Central memory CD8-positive, alpha-beta T cell (primary cell): ENCODE measurements at regions not wholly inside any gene's neighbourhood (a gene's known extent, or its start where the extent isn't known, plus 50 kb on each side); places are given as distances from the start of the nearest gene placed in this dataset.

Source experiments
- ATAC-seq: fragments of 150-1000 bp; cut with Tn5 transposase; replicated peaks from 2 replicates; pipeline ENCODE4 v1.10.0; 2022; ENCODE audit warnings: mild to moderate bottlenecking, moderate FRiP score, moderate number of reproducible peaks; ENCODE audit not compliant: poor library complexity, severe bottlenecking; ENCODE audit errors: extremely low read depth
- DNase-seq, 2 donors: peaks; one replicate each; pipeline ENCODE4 v3.0.0; 2021; ENCODE audit warnings: low spot score in 2 of 2
- H3K27ac Mint-ChIP-seq: one replicate; pipeline ENCODE4 v1.8.0; 2022; ENCODE audit warnings: low read depth, mild to moderate bottlenecking, moderate library complexity, mixed read lengths
- H3K27me3 Mint-ChIP-seq: one replicate; pipeline ENCODE4 v1.8.0; 2022; ENCODE audit warnings: mixed read lengths
- H3K36me3 Mint-ChIP-seq: one replicate; pipeline ENCODE4 v1.8.0; 2022; ENCODE audit warnings: mild to moderate bottlenecking, moderate library complexity, mixed read lengths; ENCODE audit not compliant: insufficient read depth
- H3K4me1 Mint-ChIP-seq: one replicate; pipeline ENCODE4 v1.8.0; 2022; ENCODE audit warnings: mixed read lengths
- H3K4me3 Mint-ChIP-seq: one replicate; pipeline ENCODE4 v1.8.0; 2022; ENCODE audit warnings: mild to moderate bottlenecking, moderate library complexity, mixed read lengths
- H3K9me3 Mint-ChIP-seq: one replicate; pipeline ENCODE4 v1.8.0; 2022; ENCODE audit warnings: mixed read lengths

GRCh38 chr9:87267251-87268070 lies 230.2 kb upstream of the DAPK1 start:
- H3K9me3 Mint-ChIP-seq = no peaks in the 10 kb centered on the region
- peaks cover 28% of the 10 kb centered on the region for H3K27me3 Mint-ChIP-seq
- H3K4me1 Mint-ChIP-seq = peaks cover 21% of the 10 kb centered on the region
- DNase-seq (no peak), ATAC-seq (no peak)
- peaks cover 3% of the 10 kb centered on the region for H3K36me3 Mint-ChIP-seq
- no peak overlapping the region for H3K4me3 Mint-ChIP-seq
- H3K27ac Mint-ChIP-seq = no peak overlapping the region

GRCh38 chr9:87269296-87270176 lies 228.1 kb upstream of the DAPK1 start:
- peaks cover 32% of the 10 kb centered on the region for H3K4me1 Mint-ChIP-seq
- peaks cover 3% of the 10 kb centered on the region for H3K36me3 Mint-ChIP-seq
- no peaks in the 10 kb centered on the region for H3K9me3 Mint-ChIP-seq
- DNase-seq (no peak), ATAC-seq (no peak)
- H3K4me3 Mint-ChIP-seq = no peak overlapping the region
- peaks cover 42% of the 10 kb centered on the region for H3K27me3 Mint-ChIP-seq
- H3K27ac Mint-ChIP-seq = no peak overlapping the region

DNA sequence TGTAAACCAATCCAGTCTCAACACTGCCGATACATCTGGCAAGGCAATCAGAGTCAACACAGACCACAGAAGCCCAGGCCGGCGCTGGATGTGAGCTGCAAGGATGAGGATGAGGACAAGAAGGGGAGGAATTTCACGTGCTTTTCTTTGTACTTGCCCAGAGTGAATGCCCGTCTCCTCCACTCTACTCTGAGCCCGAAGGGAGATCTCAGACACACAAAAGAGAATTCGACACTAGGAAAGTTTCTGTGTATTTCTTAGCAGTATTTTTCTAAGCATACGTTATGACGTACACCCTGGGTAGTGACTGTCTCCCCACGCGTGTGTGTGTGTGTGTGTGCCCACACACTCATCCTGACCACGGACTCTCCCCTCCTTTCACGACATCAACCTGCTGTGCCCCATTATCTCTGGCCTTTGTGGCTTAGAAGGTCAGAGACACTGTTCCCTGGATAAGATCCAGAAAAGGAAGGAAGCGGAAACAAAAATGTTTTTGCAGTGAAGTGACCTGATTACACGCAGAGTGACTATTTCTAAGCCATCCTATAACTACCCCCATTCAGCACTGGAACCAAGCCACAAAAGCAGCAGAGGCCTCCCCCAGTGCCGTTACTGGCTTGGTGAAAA lies 227.3 kb upstream of the DAPK1 start:
- Mint-ChIP-seq H3K9me3 (no peaks in the 10 kb centered on the region), H3K4me1 (peaks cover 37% of the 10 kb centered on the region), H3K36me3 (peaks cover 3% of the 10 kb centered on the region), H3K27ac (no peak overlapping the region), H3K4me3 (no peak overlapping the region), H3K27me3 (peaks cover 48% of the 10 kb centered on the region)
- DNase-seq (no peak), ATAC-seq (no peak)

DNA sequence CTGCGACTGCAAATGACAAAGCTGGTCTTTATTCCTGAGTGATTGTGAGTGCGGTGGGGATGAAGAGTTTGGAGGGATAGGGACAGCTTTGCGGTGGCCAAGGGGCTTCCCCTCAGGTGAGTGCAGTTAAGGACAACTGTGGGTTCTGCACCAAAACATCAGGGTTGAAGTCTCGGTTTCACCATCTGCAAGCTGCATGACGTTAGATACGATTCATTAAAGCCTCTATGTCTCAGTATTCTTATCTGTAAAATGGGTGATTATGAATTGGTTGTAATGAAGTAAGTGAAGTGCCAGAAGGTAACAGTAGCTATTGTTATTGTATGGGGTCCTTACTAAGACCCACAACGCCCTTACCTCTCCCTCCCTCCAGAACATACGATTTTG lies 226.8 kb upstream of the DAPK1 start:
- Mint-ChIP-seq H3K9me3 (no peaks in the 10 kb centered on the region), H3K4me3 (no peak overlapping the region), H3K36me3 (peaks cover 3% of the 10 kb centered on the region), H3K27me3 (peaks cover 48% of the 10 kb centered on the region), H3K4me1 (peaks cover 40% of the 10 kb centered on the region), H3K27ac (no peak overlapping the region)
- no peak for DNase-seq
- no peak for ATAC-seq

DNA sequence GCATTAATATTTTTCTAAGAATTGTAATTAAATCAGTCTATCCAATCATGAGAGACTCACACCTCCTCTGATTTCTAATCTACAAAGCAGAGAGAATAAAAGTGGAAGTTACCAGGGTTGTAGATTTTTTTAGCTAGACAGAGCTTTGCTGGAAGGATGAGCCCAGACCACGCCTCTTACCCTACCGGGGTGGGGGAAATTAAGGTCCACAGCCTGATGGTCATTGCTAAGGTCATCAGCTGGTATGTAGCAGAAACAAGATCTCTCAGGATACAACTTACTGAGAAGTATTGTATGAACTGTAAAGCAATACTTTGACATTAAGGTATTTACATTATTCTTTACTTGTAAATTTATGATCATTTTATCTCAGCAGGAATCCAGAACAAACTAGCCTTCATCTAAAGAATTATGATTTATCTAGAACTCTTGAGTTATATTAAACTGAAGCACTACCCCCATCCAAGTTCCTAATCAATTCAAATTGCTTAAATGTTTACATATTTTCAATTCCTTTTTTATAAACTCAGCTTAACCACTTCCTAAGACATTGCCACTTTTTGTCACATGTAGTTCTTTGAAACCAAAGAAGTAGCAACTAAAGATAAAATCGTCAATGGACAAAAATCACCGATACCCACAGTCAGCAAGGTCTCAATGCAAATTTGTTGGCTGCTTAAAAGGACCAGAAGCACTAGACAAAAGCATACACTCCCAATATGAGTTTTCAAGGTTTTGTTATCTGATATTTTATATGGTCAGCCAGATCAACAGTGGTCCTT lies 225.8 kb upstream of the DAPK1 start:
- H3K9me3 Mint-ChIP-seq = no peaks in the 10 kb centered on the region
- peak overlapping the region; percentile 44 for H3K4me3 Mint-ChIP-seq

GRCh38 chr9:87275047-87275725 lies 222.5 kb upstream of the DAPK1 start:
- Mint-ChIP-seq H3K4me1 (peaks cover 71% of the 10 kb centered on the region), H3K27me3 (peaks cover 42% of the 10 kb centered on the region), H3K27ac (no peak overlapping the region), H3K36me3 (peaks cover 10% of the 10 kb centered on the region), H3K4me3 (peak overlapping the region; percentile 1), H3K9me3 (no peaks in the 10 kb centered on the region)
- DNase-seq (no peak), ATAC-seq (no peak)

More for the DNA sequence above, 225.8 kb upstream of the DAPK1 start:
- H3K27ac Mint-ChIP-seq = no peak overlapping the region
- DNase-seq (no peak), ATAC-seq (peak; percentile 5)
- peaks cover 48% of the 10 kb centered on the region for H3K27me3 Mint-ChIP-seq
- peaks cover 48% of the 10 kb centered on the region for H3K4me1 Mint-ChIP-seq
- H3K36me3 Mint-ChIP-seq = peaks cover 7% of the 10 kb centered on the region

- Mint-ChIP-seq H3K27me3 (peaks cover 30% of the 10 kb centered on the region), H3K4me3 (peak overlapping the region; percentile 70), H3K36me3 (peaks cover 10% of the 10 kb centered on the region), H3K4me1 (peaks cover 61% of the 10 kb centered on the region), H3K27ac (no peak overlapping the region), H3K9me3 (no peaks in the 10 kb centered on the region)
- DNase-seq (peak in 1 of 2 donors; percentile 18), ATAC-seq (peak; percentile 63)
Observed at GRCh38 chr9:87276327-87276841, 221.3 kb upstream of the DAPK1 start.

GRCh38 chr9:87276851-87277261 lies 220.8 kb upstream of the DAPK1 start:
- Mint-ChIP-seq H3K27ac (no peak overlapping the region), H3K4me1 (peaks cover 56% of the 10 kb centered on the region), H3K4me3 (peak overlapping the region; percentile 70), H3K27me3 (peaks cover 27% of the 10 kb centered on the region), H3K36me3 (peaks cover 9% of the 10 kb centered on the region), H3K9me3 (no peaks in the 10 kb centered on the region)
- peak; percentile 80 for ATAC-seq
- DNase-seq = peak in 1 of 2 donors; percentile 32

DNA sequence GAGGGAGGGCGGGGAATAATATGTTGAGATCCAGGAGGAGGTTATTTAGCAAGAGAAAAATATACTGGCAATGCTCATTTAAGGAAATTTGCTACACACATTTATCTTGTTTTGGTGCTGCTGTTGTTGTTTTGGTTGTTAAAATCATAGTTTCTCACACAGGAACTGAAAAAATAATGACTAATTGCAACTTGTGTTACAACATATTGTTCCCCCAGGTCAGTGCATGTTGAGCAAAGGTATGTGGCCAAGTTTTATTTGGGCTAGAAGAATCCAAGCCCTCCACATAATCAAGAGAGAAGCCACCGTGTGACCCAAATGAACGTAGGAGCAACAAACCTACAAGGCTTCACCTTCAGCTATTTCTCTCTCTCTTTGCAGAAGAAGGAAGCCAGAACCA lies 220.3 kb upstream of the DAPK1 start:
- Mint-ChIP-seq H3K4me3 (peak overlapping the region; percentile 70), H3K9me3 (no peaks in the 10 kb centered on the region), H3K27me3 (peaks cover 22% of the 10 kb centered on the region), H3K4me1 (peaks cover 51% of the 10 kb centered on the region), H3K36me3 (peaks cover 7% of the 10 kb centered on the region), H3K27ac (no peak overlapping the region)
- DNase-seq = no peak
- no peak for ATAC-seq

DNA sequence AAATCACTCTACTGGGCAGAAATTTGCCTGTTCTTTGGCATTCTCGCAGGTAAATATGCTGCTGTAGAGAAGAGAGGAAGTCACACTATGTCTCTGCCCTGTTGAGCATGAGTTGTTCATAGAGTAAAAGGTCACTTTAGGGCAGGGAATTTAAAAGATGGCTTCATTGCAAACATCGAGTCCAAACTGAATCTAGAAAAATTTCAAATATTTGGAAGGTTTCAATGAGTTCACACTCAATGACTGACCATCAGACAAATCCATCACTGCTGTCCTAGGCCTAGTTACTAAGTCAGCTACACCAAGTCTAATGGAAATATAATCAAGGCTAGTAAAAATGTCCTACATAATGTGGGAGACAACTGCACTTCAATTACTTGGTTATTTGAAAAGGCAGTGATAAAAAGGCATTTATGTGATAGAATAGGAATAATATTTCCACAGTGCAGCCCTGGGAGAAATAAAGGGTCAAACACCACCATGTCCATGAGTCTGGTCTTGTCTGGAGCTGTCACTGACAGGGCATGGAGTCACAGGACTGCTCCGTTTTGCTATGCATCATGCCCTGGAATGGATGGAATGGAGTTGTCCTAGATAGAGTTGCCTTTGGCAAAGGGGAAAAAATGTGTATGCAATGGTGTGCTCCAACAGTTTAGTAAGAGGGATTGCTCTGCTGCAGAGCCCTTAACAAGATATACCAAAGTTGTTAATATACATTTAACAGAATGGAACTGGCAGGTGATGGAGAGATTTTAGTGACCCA lies 218.5 kb upstream of the DAPK1 start:
- H3K4me3 Mint-ChIP-seq = no peak overlapping the region
- peaks cover 22% of the 10 kb centered on the region for H3K27me3 Mint-ChIP-seq
- H3K4me1 Mint-ChIP-seq = peaks cover 39% of the 10 kb centered on the region
- ATAC-seq = no peak
- no peak overlapping the region for H3K27ac Mint-ChIP-seq
- no peak for DNase-seq
- no peaks in the 10 kb centered on the region for H3K9me3 Mint-ChIP-seq
- peaks cover 7% of the 10 kb centered on the region for H3K36me3 Mint-ChIP-seq

DNA sequence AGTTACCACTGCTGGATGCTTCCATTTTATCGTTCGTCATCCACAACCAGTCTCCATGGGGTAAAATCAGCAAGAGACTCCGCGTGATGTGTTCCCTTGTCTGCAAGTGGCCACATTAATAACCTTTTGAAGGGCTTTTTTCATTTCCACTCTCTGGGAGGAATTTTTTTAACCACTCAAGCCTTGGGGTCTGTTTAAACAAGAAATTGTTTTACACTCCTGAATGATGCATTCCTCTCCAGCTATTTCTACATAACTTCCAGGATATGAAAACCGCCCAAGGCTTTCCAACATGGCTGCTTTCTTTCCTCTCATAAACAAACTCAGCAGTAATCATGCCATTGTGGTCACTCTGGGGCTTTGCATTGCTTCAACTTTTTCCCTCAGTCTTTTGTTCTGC lies 217.2 kb upstream of the DAPK1 start:
- Mint-ChIP-seq H3K4me3 (no peak overlapping the region), H3K9me3 (no peaks in the 10 kb centered on the region), H3K27ac (no peak overlapping the region), H3K4me1 (peaks cover 33% of the 10 kb centered on the region), H3K36me3 (peaks cover 9% of the 10 kb centered on the region), H3K27me3 (peaks cover 28% of the 10 kb centered on the region)
- DNase-seq (no peak), ATAC-seq (no peak)
